ENCODE measurements at regions not wholly inside any gene's neighbourhood (a gene's known extent, or its start where the extent isn't known, plus 50 kb on each side); places are given as distances from the start of the nearest gene placed in this dataset.

DNA sequence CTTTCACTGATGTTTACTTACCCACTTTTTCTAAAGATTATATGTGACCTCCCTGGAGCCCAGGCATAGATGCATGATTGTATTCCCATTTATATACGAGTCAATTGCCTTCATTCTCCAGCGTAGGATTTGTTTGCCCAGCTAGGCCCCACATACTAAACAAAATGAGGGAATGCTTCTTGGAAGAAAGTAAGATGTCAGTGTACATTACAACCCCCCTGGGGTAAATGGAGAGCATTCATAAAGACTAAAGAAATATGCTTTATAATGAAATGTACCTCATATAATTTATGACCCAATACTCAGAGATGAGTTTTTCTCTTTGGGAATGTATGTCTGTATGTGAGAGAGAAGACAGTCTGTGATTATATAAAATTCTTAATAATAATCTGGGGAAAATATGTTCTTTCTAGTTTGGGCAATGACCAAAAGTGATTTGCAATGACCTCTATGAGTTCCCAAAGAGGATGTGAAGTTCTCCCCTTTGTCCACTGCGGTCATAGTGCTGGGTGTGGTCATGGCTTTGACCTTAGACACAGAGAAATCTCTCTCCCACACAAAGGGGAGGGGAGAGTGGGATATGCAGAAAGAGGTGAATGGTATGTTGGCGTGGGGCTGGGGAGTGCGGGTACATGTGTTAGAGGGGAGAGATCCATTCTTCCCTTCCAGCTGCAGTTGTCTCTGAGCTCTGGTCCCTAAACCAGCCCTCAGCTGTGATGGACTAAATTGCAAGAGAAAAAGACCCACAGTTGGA is 175.6 kb downstream of the EN1 start:
- no peak for DNase-seq
- TF ChIP-seq POLR2A (IDR thresholded peaks at IDR 0.05; ENCODE audit: low read length) (no peak), GATA1 (IDR thresholded peaks at IDR 0.05; ENCODE audit: low read depth, low read length) (no peak)

DNA sequence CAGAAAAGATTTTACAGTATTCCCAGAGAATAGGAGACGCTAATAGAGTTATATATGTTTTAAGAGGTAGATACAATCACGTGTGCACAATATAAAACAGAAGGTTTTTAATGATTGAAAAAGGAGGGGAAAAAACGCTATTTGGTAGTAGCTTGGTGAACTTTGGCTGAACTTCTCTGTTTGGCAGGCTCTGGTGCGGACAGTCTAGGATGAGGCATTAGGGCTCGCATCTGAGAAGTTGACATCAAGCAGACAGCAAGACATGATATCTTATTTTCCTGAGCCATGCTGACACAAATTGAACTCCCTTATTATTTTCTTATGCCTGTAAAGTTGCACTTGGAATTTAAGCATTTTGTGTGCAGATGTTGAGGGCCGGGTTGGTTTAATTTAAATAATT is 176.6 kb downstream of the EN1 start:
- DNase-seq: no peak
- TF ChIP-seq GATA1 (IDR thresholded peaks at IDR 0.05; ENCODE audit: low read depth, low read length): no peak
- no peak for TF ChIP-seq POLR2A (IDR thresholded peaks at IDR 0.05; ENCODE audit: low read length)

DNA sequence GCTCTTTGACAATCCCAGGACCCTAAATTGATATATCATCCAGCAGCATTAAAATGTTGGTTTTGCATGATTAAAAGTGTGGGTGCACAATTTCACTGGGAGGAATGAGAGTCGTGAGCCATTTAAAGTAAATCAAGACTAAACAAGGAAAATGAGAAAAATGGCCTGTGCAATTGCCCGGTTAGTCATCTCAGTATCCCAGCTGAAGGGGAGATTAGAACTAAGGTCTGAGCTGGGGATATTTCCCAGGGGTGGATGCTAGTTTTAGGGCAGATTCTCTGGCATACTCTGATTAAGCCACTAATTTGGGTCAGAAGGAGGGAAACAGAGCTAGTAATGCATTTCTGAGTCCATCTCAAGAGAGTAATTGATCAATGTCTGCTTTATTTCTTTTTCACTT is 177.2 kb downstream of the EN1 start:
- no peak for DNase-seq

DNA sequence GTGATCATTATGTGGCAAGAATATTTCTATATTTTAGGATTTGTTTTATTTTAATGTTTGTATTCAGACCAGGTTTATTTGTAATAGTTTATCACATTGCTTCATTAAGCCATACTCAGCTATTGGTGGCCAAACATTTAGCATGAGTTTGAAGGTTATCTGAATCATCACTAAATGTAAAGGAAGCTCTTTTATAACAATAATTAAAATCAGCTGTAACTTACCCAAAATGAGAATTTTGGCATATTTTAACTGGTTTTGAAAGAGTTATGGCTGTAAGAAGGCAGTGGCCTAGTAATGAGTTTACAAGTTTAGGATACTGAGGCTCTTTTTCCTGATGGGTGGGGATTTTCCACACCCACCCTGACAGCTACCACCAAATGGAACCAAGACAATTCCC is 177.8 kb downstream of the EN1 start:
- TF ChIP-seq GATA1 (IDR thresholded peaks at IDR 0.05; ENCODE audit: low read depth, low read length) (no peak), POLR2A (IDR thresholded peaks at IDR 0.05; ENCODE audit: low read length) (no peak)
- DNase-seq: no peak

More for the DNA sequence above, 177.2 kb downstream of the EN1 start:
- TF ChIP-seq GATA1 (IDR thresholded peaks at IDR 0.05; ENCODE audit: low read depth, low read length) (no peak), POLR2A (IDR thresholded peaks at IDR 0.05; ENCODE audit: low read length) (no peak)

DNA sequence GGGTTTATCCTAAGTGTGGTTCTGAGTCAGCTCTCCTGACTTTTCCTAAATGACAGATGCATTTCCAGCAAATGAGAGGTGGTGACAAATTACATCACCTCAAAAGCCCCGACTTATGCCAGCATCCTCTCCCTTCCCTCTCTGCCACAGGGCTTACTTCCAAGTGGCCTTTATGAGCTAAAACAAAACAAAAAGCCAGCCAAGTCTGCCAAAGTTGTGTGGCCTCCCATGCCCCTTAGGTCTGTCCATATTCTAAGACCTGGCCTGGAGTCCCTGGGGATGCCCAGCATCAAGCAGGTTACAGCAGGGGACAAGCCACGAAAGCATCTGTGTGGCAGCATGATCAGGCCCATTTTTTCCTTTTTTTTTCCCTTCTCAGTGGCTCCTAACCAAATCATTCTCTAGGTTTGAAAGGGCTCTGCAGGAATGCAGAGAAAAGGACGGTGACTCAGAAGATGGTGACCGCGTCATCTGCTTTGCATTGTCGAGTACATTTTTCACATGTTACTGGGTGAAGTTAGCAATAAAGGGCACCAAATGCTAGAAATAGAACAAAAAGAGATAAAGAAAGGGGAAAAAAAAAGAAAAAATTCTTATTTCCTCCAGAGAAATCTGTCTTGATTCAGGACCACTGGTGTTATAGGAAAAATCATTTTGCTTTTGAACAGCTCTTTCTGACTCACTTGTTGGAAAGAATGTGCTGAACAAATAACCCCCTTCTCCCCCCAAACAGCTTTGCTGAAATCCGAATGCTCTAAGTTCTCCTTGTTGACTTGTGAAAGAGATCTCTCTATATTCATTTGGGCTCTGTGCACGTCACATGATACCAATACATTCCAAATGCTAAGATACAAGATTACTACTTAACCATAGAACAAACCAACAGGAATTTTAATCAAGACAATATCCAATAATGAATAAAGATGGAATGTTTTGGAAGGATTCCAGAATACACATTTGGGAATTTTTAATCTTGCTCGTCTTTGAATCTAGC is 178.7 kb downstream of the EN1 start:
- no peak for TF ChIP-seq GATA1 (IDR thresholded peaks at IDR 0.05; ENCODE audit: low read depth, low read length)
- no peak for TF ChIP-seq POLR2A (IDR thresholded peaks at IDR 0.05; ENCODE audit: low read length)
- DNase-seq: no peak

DNA sequence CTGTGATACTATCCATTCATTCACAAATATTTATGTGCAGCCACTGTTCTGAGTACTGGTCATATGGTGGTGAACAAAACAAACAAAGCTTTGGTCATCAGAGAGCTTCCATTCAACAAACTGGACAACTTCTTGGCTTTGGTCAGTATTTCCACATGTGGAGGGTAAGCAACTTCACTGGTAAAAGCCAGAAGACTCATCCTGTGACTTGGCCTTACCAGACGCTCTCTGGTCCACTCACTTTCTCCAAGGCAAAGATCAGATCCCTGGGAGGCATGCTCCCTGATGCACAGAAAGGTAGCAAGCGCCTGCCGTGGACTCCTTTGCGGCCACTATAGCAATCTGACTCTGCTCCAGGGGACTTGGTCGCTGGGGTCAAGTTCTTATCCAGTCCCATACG is 179.5 kb downstream of the EN1 start:
- DNase-seq: no peak
- TF ChIP-seq POLR2A (IDR thresholded peaks at IDR 0.05; ENCODE audit: low read length) (no peak), GATA1 (IDR thresholded peaks at IDR 0.05; ENCODE audit: low read depth, low read length) (no peak)

DNA sequence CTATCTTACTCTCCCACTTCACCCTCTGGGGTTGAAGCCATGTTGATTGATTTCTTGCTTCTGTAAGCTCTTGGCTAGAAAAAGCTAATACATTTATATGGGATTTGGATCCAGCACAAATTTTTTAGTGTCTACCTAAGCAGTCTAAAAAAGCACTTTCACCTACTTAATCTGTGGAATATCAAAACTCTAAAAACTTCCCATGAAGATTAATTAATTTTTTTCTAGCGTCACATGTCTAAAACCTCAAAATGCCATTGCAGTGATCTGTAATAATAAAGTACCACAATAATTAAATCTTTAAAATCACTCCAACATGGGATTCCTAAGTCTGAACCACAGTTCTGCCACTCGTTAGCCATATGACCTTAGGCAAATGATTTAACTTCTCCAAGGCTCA is 180.1 kb downstream of the EN1 start:
- no peak for DNase-seq
- TF ChIP-seq GATA1 (IDR thresholded peaks at IDR 0.05; ENCODE audit: low read depth, low read length) (no peak), POLR2A (IDR thresholded peaks at IDR 0.05; ENCODE audit: low read length) (no peak)

DNA sequence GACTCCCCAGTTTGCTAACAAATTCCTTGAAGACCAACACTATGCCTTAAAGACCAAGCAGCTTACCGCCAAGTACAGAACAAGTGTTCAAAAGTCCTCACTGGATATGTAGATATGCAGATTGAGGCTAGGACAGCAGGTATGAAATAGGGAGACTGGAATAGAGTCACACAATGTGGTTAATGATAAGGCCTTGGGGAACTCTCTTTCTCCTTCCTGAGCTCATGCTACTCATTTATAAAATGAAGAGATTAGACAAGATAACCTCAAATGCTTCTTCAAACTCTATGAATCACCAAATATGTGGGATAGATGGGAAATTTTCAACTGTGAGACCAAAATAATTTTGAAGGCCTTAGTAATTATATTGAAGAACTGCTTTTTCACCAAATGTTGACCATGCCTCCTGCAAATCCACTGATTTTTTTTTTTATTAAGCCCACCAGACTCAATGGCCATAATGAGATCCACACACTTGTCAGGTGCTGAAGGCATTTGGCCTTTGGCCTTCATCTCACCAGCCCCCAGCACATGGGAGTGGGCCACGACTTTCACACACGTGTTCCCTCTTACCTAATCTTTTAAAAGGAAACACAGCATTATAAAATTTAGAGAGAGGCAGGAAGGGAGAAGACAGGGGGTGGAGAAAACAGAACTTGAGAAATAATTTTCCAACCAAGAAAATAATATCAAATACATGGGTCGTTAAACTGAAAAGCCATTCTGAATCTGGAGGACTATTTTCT is 181.5 kb downstream of the EN1 start:
- TF ChIP-seq GATA1 (IDR thresholded peaks at IDR 0.05; ENCODE audit: low read depth, low read length) (no peak), POLR2A (IDR thresholded peaks at IDR 0.05; ENCODE audit: low read length) (no peak)
- DNase-seq: no peak

DNA sequence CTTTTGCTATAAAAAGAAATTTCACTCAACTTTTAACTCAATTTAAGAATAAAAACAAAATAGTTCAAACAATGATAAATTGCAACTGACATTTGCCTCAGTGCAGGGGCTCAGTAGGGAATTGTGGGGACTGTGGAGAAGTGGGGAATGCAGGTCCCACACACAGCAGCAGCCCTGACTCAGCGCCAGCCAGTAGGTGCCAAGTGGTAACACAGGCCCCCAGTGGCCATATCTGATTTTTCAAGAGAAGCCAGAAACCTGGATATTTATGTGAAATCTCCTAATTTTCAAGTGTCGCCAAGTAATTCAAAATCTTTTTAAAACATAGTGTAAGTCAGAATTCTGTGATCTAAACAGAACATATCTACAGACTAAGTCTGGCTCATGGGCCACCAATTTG is 186.3 kb downstream of the EN1 start:
- TF ChIP-seq GATA1 (IDR thresholded peaks at IDR 0.05; ENCODE audit: low read depth, low read length) (no peak), POLR2A (IDR thresholded peaks at IDR 0.05; ENCODE audit: low read length) (no peak)

DNA sequence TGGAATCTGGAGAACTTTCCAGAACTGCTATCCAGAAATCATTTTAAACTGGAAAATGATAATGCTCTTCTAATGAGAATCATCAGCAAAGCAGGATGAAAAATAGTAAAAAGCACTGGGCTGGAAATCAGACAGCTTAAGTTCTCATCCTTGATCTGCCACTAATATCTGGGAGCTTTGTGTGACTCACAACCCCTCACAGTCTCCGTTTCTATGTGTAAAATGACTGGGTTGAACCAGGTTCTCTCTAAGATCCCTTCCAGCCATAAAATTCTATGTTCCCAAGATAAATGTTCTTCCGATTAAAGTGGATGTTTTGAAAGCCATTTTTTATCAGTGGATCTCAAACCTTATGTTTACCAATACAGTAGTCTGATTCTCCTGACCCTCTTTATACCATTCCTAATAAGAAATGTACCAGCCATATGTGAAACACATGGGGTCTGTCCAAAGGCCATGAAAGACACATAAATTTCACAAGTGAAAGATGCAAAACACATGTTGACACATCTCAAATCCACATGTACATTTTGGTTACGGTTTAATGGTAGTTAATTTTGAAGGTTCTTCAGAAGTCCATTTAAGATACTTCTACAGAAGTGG is 188.8 kb downstream of the EN1 start:
- no peak for DNase-seq
- no peak for TF ChIP-seq POLR2A (IDR thresholded peaks at IDR 0.05; ENCODE audit: low read length)
- TF ChIP-seq GATA1 (IDR thresholded peaks at IDR 0.05; ENCODE audit: low read depth, low read length): no peak

More for the DNA sequence above, 186.3 kb downstream of the EN1 start:
- DNase-seq: no peak

DNA sequence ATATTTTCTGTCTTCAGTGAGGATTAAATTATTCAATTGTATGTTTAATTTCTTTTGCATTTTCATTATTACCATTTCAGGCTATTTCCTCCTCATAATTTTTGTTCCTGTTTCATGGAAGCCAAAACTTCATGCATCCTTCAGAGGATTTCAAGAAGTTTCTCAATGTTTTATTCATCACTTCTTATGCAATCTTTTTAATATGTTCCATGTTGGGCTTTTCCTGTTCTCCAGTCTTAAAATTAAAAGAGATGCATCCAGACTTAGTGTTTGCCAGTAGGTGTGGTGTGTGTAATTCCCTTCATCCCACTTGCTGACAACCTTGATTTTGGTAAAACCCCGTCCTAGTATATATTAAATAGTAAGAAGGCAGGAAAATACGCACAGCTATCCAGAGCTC is 190.0 kb downstream of the EN1 start:
- DNase-seq: no peak
- TF ChIP-seq POLR2A (IDR thresholded peaks at IDR 0.05; ENCODE audit: low read length) (no peak), GATA1 (IDR thresholded peaks at IDR 0.05; ENCODE audit: low read depth, low read length) (no peak)

DNA sequence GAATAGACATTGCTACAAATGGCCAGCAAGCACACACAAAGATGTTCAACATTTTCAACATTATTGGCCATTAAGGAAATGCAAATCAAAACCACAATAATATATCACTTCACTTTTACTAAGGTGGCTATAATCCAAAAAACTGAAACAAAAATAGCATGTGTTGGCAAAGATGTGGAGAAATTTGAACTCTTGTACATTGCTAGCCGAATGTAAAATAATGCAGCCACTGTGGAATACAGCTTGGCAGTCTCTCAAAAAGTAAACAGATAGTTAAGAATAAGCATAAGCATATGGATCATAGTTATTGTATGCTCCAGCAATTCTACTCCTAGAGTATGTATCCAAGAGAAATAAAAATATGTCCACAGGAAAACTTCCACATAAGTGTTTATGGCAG is 192.5 kb downstream of the EN1 start:
- DNase-seq: no peak
- TF ChIP-seq GATA1 (IDR thresholded peaks at IDR 0.05; ENCODE audit: low read depth, low read length) (no peak), POLR2A (IDR thresholded peaks at IDR 0.05; ENCODE audit: low read length) (no peak)

DNA sequence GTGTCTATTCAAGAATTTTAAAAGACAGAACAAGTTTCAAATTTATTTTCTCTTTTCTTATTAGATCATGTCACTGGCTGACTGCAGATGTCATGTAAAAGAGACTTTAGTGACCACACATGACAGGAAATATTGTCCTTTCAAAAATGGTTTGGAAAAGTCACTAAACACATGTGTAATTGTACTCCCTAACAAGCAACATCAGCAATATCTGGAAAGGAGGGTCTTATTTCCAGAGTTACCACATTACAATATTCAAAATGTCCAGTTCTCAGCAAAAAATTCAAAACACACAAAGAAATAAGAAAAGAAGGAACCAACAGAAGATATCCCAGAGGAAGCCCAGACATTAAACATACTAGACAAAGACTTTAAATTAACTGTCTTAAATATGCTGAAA is 197.1 kb downstream of the EN1 start:
- TF ChIP-seq GATA1 (IDR thresholded peaks at IDR 0.05; ENCODE audit: low read depth, low read length) (no peak), POLR2A (IDR thresholded peaks at IDR 0.05; ENCODE audit: low read length) (no peak)
- DNase-seq: no peak
